ENCODE measurements at regions not wholly inside any gene's neighbourhood (a gene's known extent, or its start where the extent isn't known, plus 50 kb on each side); places are given as distances from the start of the nearest gene placed in this dataset.

- intact Hi-C loops (cut with micrococcal nuclease), result no loop called here
- H3K4me3 Mint-ChIP-seq, result no peak overlapping the region
- ATAC-seq (no peak), DNase-seq (no peak)
- H3K9me3 Mint-ChIP-seq, result no peaks in the 10 kb centered on the region
- H3K27me3 Mint-ChIP-seq, result peaks cover 2% of the 10 kb centered on the region
- H3K27ac Mint-ChIP-seq, result no peak overlapping the region
- H3K36me3 Mint-ChIP-seq (ENCODE audit: low read depth), result no peaks in the 10 kb centered on the region
- TF ChIP-seq, protein P1, sequence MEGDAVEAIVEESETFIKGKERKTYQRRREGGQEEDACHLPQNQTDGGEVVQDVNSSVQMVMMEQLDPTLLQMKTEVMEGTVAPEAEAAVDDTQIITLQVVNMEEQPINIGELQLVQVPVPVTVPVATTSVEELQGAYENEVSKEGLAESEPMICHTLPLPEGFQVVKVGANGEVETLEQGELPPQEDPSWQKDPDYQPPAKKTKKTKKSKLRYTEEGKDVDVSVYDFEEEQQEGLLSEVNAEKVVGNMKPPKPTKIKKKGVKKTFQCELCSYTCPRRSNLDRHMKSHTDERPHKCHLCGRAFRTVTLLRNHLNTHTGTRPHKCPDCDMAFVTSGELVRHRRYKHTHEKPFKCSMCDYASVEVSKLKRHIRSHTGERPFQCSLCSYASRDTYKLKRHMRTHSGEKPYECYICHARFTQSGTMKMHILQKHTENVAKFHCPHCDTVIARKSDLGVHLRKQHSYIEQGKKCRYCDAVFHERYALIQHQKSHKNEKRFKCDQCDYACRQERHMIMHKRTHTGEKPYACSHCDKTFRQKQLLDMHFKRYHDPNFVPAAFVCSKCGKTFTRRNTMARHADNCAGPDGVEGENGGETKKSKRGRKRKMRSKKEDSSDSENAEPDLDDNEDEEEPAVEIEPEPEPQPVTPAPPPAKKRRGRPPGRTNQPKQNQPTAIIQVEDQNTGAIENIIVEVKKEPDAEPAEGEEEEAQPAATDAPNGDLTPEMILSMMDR (IDR thresholded peaks at IDR 0.05), result no peak
- ChIA-PET CTCF (no interaction called here), POLR2A (no interaction called here)
- H3K4me1 Mint-ChIP-seq (ENCODE audit: low read depth), result no peaks in the 10 kb centered on the region
These were observed 132.9 kb upstream of the CCDC68 start for GRCh38 chr18:55092166-55092565.

GRCh38 chr18:55090564-55091188 lies 131.4 kb upstream of the CCDC68 start:
- intact Hi-C loops (cut with micrococcal nuclease), result no loop called here
- Mint-ChIP-seq H3K9me3 (no peaks in the 10 kb centered on the region), H3K27me3 (peaks cover 2% of the 10 kb centered on the region), H3K4me1 (ENCODE audit: low read depth) (no peaks in the 10 kb centered on the region), H3K36me3 (ENCODE audit: low read depth) (no peaks in the 10 kb centered on the region), H3K27ac (no peak overlapping the region), H3K4me3 (no peak overlapping the region)
- DNase-seq (no peak), ATAC-seq (no peak)
- TF ChIP-seq, protein P1 (IDR thresholded peaks at IDR 0.05), result no peak
- CTCF ChIA-PET, result no interaction called here
- POLR2A ChIA-PET, result interaction anchor here (0.6 kb wide), 1 partner anchor 358 kb away, joined by 3 read pairs; no protein-coding TSS in a partner anchor

DNA sequence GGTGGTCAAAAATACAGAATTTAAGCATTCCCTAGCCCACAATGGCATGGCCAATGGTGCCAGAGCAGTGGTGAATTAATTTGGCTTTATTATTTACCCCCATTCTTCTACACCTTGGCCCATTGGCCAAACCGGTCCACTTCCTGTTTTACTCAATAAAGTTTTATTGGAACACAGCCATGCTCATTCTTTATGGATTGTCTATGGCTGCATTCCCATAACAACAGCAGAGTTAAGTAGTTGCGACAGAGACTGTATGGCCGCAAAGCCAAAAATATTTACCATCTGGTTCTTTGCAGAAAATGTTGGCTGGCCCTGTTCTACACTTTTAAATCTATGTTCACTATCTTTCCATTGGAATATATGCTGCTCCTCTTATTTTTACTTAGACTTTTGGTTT lies 130.3 kb upstream of the CCDC68 start:
- no peaks in the 10 kb centered on the region for H3K4me1 Mint-ChIP-seq (ENCODE audit: low read depth)
- no peak for ATAC-seq
- POLR2A ChIA-PET, result no interaction called here
- DNase-seq, result no peak
- CTCF ChIA-PET, result no interaction called here
- no peaks in the 10 kb centered on the region for H3K36me3 Mint-ChIP-seq (ENCODE audit: low read depth)
- intact Hi-C loops (cut with micrococcal nuclease), result no loop called here
- no peak overlapping the region for H3K27ac Mint-ChIP-seq
- H3K27me3 Mint-ChIP-seq, result peaks cover 2% of the 10 kb centered on the region
- TF ChIP-seq, protein P1 (IDR thresholded peaks at IDR 0.05), result no peak
- no peaks in the 10 kb centered on the region for H3K9me3 Mint-ChIP-seq
- H3K4me3 Mint-ChIP-seq, result no peak overlapping the region

DNA sequence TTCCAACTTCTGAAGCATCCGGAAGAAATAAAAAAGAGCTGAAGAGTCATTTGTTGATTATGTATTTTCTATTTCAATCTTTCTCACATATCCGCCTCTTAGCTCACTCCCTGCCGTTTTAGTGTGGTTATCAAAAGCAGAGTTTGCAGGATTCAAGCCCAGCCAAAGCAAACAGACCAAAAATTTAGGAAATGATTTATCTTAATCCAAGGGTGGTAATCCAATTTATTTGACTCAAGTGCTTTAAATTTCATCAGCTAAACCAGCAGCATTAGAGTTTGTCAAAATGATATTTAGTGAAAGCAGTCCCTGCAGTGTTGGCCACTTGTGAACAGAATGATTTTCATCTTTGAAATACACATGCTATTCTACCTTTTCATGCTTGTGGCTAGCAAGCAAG lies 129.3 kb upstream of the CCDC68 start:
- no peak overlapping the region for H3K4me3 Mint-ChIP-seq
- peaks cover 4% of the 10 kb centered on the region for H3K27me3 Mint-ChIP-seq
- ATAC-seq (no peak), DNase-seq (no peak)
- H3K4me1 Mint-ChIP-seq (ENCODE audit: low read depth), result no peaks in the 10 kb centered on the region
- TF ChIP-seq, protein P1 (IDR thresholded peaks at IDR 0.05), result no peak
- H3K9me3 Mint-ChIP-seq, result no peaks in the 10 kb centered on the region
- no peak overlapping the region for H3K27ac Mint-ChIP-seq
- ChIA-PET CTCF (no interaction called here), POLR2A (no interaction called here)
- intact Hi-C loops (cut with micrococcal nuclease), result no loop called here
- no peaks in the 10 kb centered on the region for H3K36me3 Mint-ChIP-seq (ENCODE audit: low read depth)

DNA sequence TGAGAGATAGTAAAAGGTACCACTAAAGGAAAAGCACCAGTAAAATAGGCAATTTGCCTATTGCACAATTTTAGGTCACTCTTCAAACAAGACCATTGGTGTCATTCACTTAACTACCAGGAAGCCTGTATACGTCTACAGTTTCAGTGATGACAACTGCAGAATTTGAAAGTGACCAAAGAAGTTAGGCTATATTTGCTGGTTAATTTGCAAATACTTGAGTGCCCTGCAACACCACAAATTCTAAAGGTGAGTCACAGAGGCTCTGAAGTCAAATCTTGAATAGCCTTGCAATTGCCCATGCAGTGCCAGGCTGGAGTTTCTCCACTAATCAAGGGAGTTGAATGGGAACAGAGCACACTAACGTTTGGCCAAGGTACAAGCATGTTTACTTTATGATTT lies 128.7 kb upstream of the CCDC68 start:
- CTCF ChIA-PET, result no interaction called here
- H3K27me3 Mint-ChIP-seq, result peaks cover 4% of the 10 kb centered on the region
- POLR2A ChIA-PET, result no interaction called here

More for the DNA sequence above, 128.7 kb upstream of the CCDC68 start:
- Mint-ChIP-seq H3K4me1 (ENCODE audit: low read depth) (no peaks in the 10 kb centered on the region), H3K4me3 (no peak overlapping the region), H3K9me3 (no peaks in the 10 kb centered on the region), H3K27ac (no peak overlapping the region), H3K36me3 (ENCODE audit: low read depth) (no peaks in the 10 kb centered on the region)
- intact Hi-C loops (cut with micrococcal nuclease), result no loop called here
- ATAC-seq (no peak), DNase-seq (no peak)
- TF ChIP-seq, protein P1 (IDR thresholded peaks at IDR 0.05), result no peak

All from activated CD8-positive, alpha-beta T cell treated with anti-CD3 and anti-CD28 coated beads for 36 hours (primary cell).